ENCODE measurements at regions not wholly inside any gene's neighbourhood (a gene's known extent, or its start where the extent isn't known, plus 50 kb on each side); places are given as distances from the start of the nearest gene placed in this dataset.

GRCh38 chr14:40216976-40217375, 784.7 kb upstream of the FBXO33 start:
- no peak for TF ChIP-seq CTCF (IDR thresholded peaks at IDR 0.05)
- no peak for TF ChIP-seq POLR2AphosphoS5 (IDR thresholded peaks at IDR 0.05; ENCODE audit: insufficient read depth in 1 of 2, low read depth in 1 of 2)
- TF ChIP-seq POLR2A (IDR thresholded peaks at IDR 0.05), result no peak
